ENCODE measurements at regions not wholly inside any gene's neighbourhood (a gene's known extent, or its start where the extent isn't known, plus 50 kb on each side); places are given as distances from the start of the nearest gene placed in this dataset.

GRCh38 chr5:124596595-124597421, 149.6 kb downstream of the ZNF608 start:
- TF ChIP-seq CTCF (IDR thresholded peaks at IDR 0.05 in 4 of 5, conservative IDR thresholded peaks at IDR 0.05 in 1 of 5) (no peak), POLR2A (IDR thresholded peaks at IDR 0.05) (no peak)
- H3K27ac ChIP-seq = no peak overlapping the region
- no peaks in the 10 kb centered on the region for H3K9me3 ChIP-seq
- intact Hi-C loops (cut with DNase I; ENCODE audit: low total_unique reads) = no loop called here
- in situ Hi-C loops (cut with MboI; ENCODE audit: low sequenced_read_pairs in 4 of 4) = no loop called here
- H3K4me3 ChIP-seq = no peak overlapping the region
- no peaks in the 10 kb centered on the region for H3K36me3 ChIP-seq
- ATAC-seq = no peak
- DNase-seq = no peak
- no peaks in the 10 kb centered on the region for H3K27me3 ChIP-seq
- peaks cover 19 to 23% of the 10 kb centered on the region in 2 donors for H3K4me1 ChIP-seq

GRCh38 chr5:124593952-124594351, 152.5 kb downstream of the ZNF608 start:
- TF ChIP-seq POLR2A (IDR thresholded peaks at IDR 0.05) (no peak), CTCF (IDR thresholded peaks at IDR 0.05 in 4 of 5, conservative IDR thresholded peaks at IDR 0.05 in 1 of 5) (no peak)
- no peak for DNase-seq

GRCh38 chr5:124592891-124593290, 153.5 kb downstream of the ZNF608 start:
- no peak overlapping the region for H3K27ac ChIP-seq
- H3K4me1 ChIP-seq = peaks cover 8% of the 10 kb centered on the region in 2 donors
- H3K36me3 ChIP-seq = no peaks in the 10 kb centered on the region
- ATAC-seq = no peak
- no peaks in the 10 kb centered on the region for H3K9me3 ChIP-seq
- intact Hi-C loops (cut with DNase I; ENCODE audit: low total_unique reads) (no loop called here), in situ Hi-C loops (cut with MboI; ENCODE audit: low sequenced_read_pairs in 4 of 4) (no loop called here)
- no peak for DNase-seq
- no peak overlapping the region for H3K4me3 ChIP-seq
- TF ChIP-seq CTCF (IDR thresholded peaks at IDR 0.05 in 4 of 5, conservative IDR thresholded peaks at IDR 0.05 in 1 of 5) = no peak
- TF ChIP-seq POLR2A (IDR thresholded peaks at IDR 0.05) = no peak
- H3K27me3 ChIP-seq = no peaks in the 10 kb centered on the region

More at GRCh38 chr5:124593952-124594351, 152.5 kb downstream of the ZNF608 start:
- in situ Hi-C loops (cut with MboI; ENCODE audit: low sequenced_read_pairs in 4 of 4) = no loop called here
- intact Hi-C loops (cut with DNase I; ENCODE audit: low total_unique reads) = no loop called here
- Histone ChIP-seq H3K4me3 (no peak overlapping the region), H3K27ac (no peak overlapping the region), H3K36me3 (no peaks in the 10 kb centered on the region), H3K4me1 (peaks cover 10 to 11% of the 10 kb centered on the region in 2 donors), H3K9me3 (no peaks in the 10 kb centered on the region), H3K27me3 (no peaks in the 10 kb centered on the region)
- no peak for ATAC-seq

GRCh38 chr5:124591583-124591982, 154.9 kb downstream of the ZNF608 start:
- TF ChIP-seq POLR2A (IDR thresholded peaks at IDR 0.05) (no peak), CTCF (IDR thresholded peaks at IDR 0.05 in 4 of 5, conservative IDR thresholded peaks at IDR 0.05 in 1 of 5) (no peak)
- Histone ChIP-seq H3K36me3 (no peaks in the 10 kb centered on the region), H3K4me3 (no peak overlapping the region), H3K27me3 (no peaks in the 10 kb centered on the region), H3K9me3 (no peaks in the 10 kb centered on the region), H3K27ac (no peak overlapping the region), H3K4me1 (no peaks in the 10 kb centered on the region)
- no peak for ATAC-seq
- intact Hi-C loops (cut with DNase I; ENCODE audit: low total_unique reads) (no loop called here), in situ Hi-C loops (cut with MboI; ENCODE audit: low sequenced_read_pairs in 4 of 4) (no loop called here)
- no peak for DNase-seq

Measured in gastrocnemius medialis (tissue), 4 donors.